IMR-90 (cell line): ENCODE measurements at regions not wholly inside any gene's neighbourhood (a gene's known extent, or its start where the extent isn't known, plus 50 kb on each side); places are given as distances from the start of the nearest gene placed in this dataset.

Source experiments
- BHLHE40 ChIP-seq: fragments of 150-350 bp; IDR thresholded peaks from 2 replicates; pipeline ENCODE4 v1.6.1; 2016; ENCODE audit warnings: mild to moderate bottlenecking, low read depth, low read length
- CEBPB ChIP-seq: IDR thresholded peaks from 2 replicates; pipeline ENCODE4 v1.6.1; 2012; ENCODE audit warnings: low read depth, low read length, improper control_type of control experiment
- CHD1 ChIP-seq: IDR thresholded peaks from 2 replicates; pipeline ENCODE4 v1.6.1; 2012; ENCODE audit warnings: low read depth, low read length, improper control_type of control experiment
- CTCF ChIP-seq: conservative IDR thresholded peaks from 2 replicates; pipeline ENCODE4 v1.5.1; 2012; ENCODE audit warnings: mild to moderate bottlenecking, low read depth, low read length, improper control_type of control experiment
- ELK1 ChIP-seq: fragments of 150-350 bp; IDR thresholded peaks from 2 replicates; pipeline ENCODE4 v1.6.1; 2016; ENCODE audit warnings: low read depth, mild to moderate bottlenecking, low read length, moderate library complexity, borderline replicate concordance
- FOS ChIP-seq: fragments of 150-350 bp; IDR thresholded peaks from 2 replicates; pipeline ENCODE4 v1.6.1; 2016; ENCODE audit warnings: low read depth, low read length
- MAZ ChIP-seq: IDR thresholded peaks from 2 replicates; pipeline ENCODE4 v1.6.1; 2012; ENCODE audit warnings: low read depth, mild to moderate bottlenecking, low read length, improper control_type of control experiment, moderate library complexity, borderline replicate concordance
- MXI1 ChIP-seq: IDR thresholded peaks from 2 replicates; pipeline ENCODE4 v1.6.1; 2012; ENCODE audit warnings: low read depth, mild to moderate bottlenecking, low read length, moderate library complexity, borderline replicate concordance
- NFE2L2 ChIP-seq: fragments of 150-350 bp; IDR thresholded peaks from 2 replicates; pipeline ENCODE4 v1.6.1; 2016; ENCODE audit warnings: low read depth, mild to moderate bottlenecking, low read length
- POLR2A ChIP-seq: IDR thresholded peaks from 2 replicates; pipeline ENCODE4 v1.6.1; 2012; ENCODE audit warnings: mild to moderate bottlenecking, low read depth, low read length
- RAD21 ChIP-seq: IDR thresholded peaks from 2 replicates; pipeline ENCODE4 v1.6.1; 2012; ENCODE audit warnings: low read length, improper control_type of control experiment
- RFX5 ChIP-seq: IDR thresholded peaks from 2 replicates; pipeline ENCODE4 v1.8.0; 2012; ENCODE audit warnings: low read depth, mild to moderate bottlenecking, low read length, moderate library complexity
- SMC3 ChIP-seq: fragments of 150-350 bp; IDR thresholded peaks from 2 replicates; pipeline ENCODE4 v1.6.1; 2016; ENCODE audit warnings: low read depth, mild to moderate bottlenecking, antibody characterized with exemption, low read length, moderate library complexity
- USF2 ChIP-seq: fragments of 150-350 bp; IDR thresholded peaks from 2 replicates; pipeline ENCODE4 v1.6.1; 2017; ENCODE audit warnings: mild to moderate bottlenecking, antibody characterized with exemption, low read length, low read depth

GRCh38 chr3:163422671-163423070, 1655.6 kb downstream of the SI start:
- TF ChIP-seq CTCF = no peak
- no peak for TF ChIP-seq POLR2A
- TF ChIP-seq RFX5 = no peak
- no peak for TF ChIP-seq RAD21
- TF ChIP-seq ELK1 = no peak
- TF ChIP-seq BHLHE40 = no peak
- TF ChIP-seq CHD1 = no peak
- no peak for TF ChIP-seq CEBPB
- no peak for TF ChIP-seq FOS
- no peak for TF ChIP-seq SMC3
- no peak for TF ChIP-seq USF2
- no peak for TF ChIP-seq MAZ
- no peak for TF ChIP-seq NFE2L2
- TF ChIP-seq MXI1 = no peak
